Hepatocyte (in vitro differentiated cells): ENCODE measurements at regions not wholly inside any gene's neighbourhood (a gene's known extent, or its start where the extent isn't known, plus 50 kb on each side); places are given as distances from the start of the nearest gene placed in this dataset.

Experiments
- CTCF ChIP-seq: fragments of 200-600 bp; sonication (generic); IDR thresholded peaks from 2 replicates; pipeline ENCODE4 v1.5.1; 2016; ENCODE audit warnings: antibody characterized with exemption, mild to moderate bottlenecking; ENCODE audit not compliant: poor library complexity
- EZH2 ChIP-seq: fragments of 200-600 bp; sonication (generic); IDR thresholded peaks from 2 replicates; pipeline ENCODE4 v1.6.1; 2016; ENCODE audit warnings: antibody characterized with exemption, mild to moderate bottlenecking, borderline replicate concordance
- EZH2phosphoT487 ChIP-seq: fragments of 200-600 bp; sonication (generic); IDR thresholded peaks from one replicate; pipeline ENCODE4 v1.6.1; 2018; ENCODE audit warnings: antibody characterized with exemption, mild to moderate bottlenecking, low read depth, moderate library complexity; ENCODE audit not compliant: unreplicated experiment, severe bottlenecking

GRCh38 chr7:91338226-91339020 is 74.2 kb downstream of the FZD1 start:
- no peak for TF ChIP-seq EZH2phosphoT487
- TF ChIP-seq CTCF, result no peak
- no peak for TF ChIP-seq EZH2
